ENCODE measurements at regions not wholly inside any gene's neighbourhood (a gene's known extent, or its start where the extent isn't known, plus 50 kb on each side); places are given as distances from the start of the nearest gene placed in this dataset.

- Mint-ChIP-seq H3K9me3 (no peaks in the 10 kb centered on the region), H3K27ac (no peak overlapping the region), H3K4me1 (no peaks in the 10 kb centered on the region), H3K4me3 (no peak overlapping the region), H3K36me3 (ENCODE audit: low read depth) (no peaks in the 10 kb centered on the region), H3K27me3 (no peaks in the 10 kb centered on the region)
- ChIA-PET CTCF (no interaction called here), POLR2A (no interaction called here)
- no peak for DNase-seq
Observed at GRCh38 chr7:84339306-84339705, 144.7 kb upstream of the SEMA3A start.

DNA sequence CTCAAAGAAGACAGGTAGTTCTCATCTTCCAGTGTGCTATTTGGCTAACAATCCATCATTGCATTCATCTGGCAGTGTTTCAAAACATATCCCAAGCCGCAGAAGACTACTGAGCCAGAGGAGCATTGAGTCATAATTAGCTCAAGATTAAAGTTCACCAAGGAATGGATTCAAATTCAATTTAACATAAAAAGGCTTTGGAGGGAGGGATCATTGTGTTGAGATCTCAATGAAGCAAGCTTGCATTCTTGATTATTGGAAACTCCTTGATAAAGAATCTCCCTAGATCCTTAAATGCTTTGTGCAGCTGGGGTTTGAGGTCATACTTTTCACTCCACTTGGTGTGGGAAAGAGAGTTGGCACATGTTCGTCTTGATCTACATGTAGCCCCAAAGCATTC, 142.8 kb upstream of the SEMA3A start:
- POLR2A ChIA-PET, result no interaction called here
- H3K27ac Mint-ChIP-seq, result no peak overlapping the region
- H3K4me1 Mint-ChIP-seq, result no peaks in the 10 kb centered on the region
- no peak for DNase-seq
- H3K27me3 Mint-ChIP-seq, result no peaks in the 10 kb centered on the region
- no peaks in the 10 kb centered on the region for H3K36me3 Mint-ChIP-seq (ENCODE audit: low read depth)
- H3K4me3 Mint-ChIP-seq, result no peak overlapping the region
- no peaks in the 10 kb centered on the region for H3K9me3 Mint-ChIP-seq
- CTCF ChIA-PET, result no interaction called here

GRCh38 chr7:84336766-84337165, 142.2 kb upstream of the SEMA3A start:
- Mint-ChIP-seq H3K9me3 (no peaks in the 10 kb centered on the region), H3K36me3 (ENCODE audit: low read depth) (no peaks in the 10 kb centered on the region), H3K27ac (no peak overlapping the region), H3K4me1 (no peaks in the 10 kb centered on the region), H3K27me3 (no peaks in the 10 kb centered on the region), H3K4me3 (no peak overlapping the region)
- ChIA-PET CTCF (no interaction called here), POLR2A (no interaction called here)
- DNase-seq, result no peak

DNA sequence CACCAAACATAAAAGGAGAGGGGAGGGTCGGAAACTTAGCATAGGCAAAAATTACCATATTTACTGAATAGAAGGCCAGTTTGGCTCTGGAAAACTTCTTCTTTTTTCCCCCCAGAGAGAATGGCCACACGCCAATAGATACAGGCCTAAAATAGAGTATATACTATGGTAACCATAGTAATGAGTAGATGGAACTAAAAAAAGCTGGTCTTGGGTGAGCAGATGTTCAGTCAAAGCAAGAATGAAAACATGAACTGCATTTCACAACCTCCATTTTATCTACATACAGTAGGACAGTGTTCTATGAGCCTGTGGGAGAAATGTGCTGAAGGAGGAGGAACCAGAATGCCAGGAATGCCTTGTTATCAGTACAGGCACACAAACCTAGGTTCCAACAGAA, 141.7 kb upstream of the SEMA3A start:
- POLR2A ChIA-PET, result no interaction called here
- CTCF ChIA-PET, result no interaction called here
- no peak overlapping the region for H3K27ac Mint-ChIP-seq
- no peaks in the 10 kb centered on the region for H3K9me3 Mint-ChIP-seq
- H3K4me1 Mint-ChIP-seq, result no peaks in the 10 kb centered on the region
- H3K4me3 Mint-ChIP-seq, result no peak overlapping the region
- H3K27me3 Mint-ChIP-seq, result no peaks in the 10 kb centered on the region
- DNase-seq, result no peak
- no peaks in the 10 kb centered on the region for H3K36me3 Mint-ChIP-seq (ENCODE audit: low read depth)

DNA sequence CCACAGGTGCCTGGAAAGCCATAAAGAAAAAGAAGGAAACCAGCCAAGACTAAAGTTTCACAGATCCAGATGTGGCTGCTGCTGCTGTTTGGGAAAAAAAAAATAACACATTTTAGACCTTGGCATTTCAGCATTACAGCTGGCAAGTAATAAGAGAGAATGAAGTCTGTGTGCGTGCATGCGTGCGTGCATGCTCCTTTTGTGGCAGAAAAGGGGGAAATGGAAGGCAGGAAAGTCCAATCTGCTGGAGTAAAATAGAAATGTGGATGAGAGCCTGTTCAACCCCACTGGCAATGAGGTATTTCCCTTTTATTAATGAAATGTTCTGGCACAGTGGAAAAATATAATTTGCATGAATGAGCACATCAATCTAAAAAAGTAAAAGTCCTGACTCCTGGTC, 137.0 kb upstream of the SEMA3A start:
- ChIA-PET POLR2A (no interaction called here), CTCF (no interaction called here)
- Mint-ChIP-seq H3K36me3 (ENCODE audit: low read depth) (no peaks in the 10 kb centered on the region), H3K9me3 (no peaks in the 10 kb centered on the region), H3K27me3 (no peaks in the 10 kb centered on the region), H3K4me1 (no peaks in the 10 kb centered on the region), H3K27ac (no peak overlapping the region), H3K4me3 (no peak overlapping the region)
- no peak for DNase-seq

DNA sequence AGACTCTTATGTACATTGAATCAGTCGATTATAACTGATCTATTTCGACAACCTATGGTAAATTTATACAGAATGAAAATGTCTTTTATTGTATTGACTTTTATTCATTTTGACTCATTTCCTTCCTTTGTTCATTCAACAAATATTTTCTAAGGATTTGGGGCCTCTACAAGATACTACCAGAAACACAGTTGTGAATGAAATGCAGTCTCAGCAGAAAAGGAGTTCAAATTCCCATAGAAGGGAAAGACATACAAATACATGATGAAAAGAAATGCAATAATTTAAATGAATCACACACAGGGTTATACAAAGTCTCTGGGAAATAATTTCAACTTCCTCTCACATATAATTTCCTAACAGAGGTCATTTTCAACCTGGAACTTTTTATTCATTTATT, 134.0 kb upstream of the SEMA3A start:
- Mint-ChIP-seq H3K4me1 (no peaks in the 10 kb centered on the region), H3K4me3 (no peak overlapping the region), H3K27me3 (no peaks in the 10 kb centered on the region), H3K9me3 (no peaks in the 10 kb centered on the region), H3K36me3 (ENCODE audit: low read depth) (no peaks in the 10 kb centered on the region), H3K27ac (no peak overlapping the region)
- no peak for DNase-seq
- ChIA-PET CTCF (no interaction called here), POLR2A (no interaction called here)

DNA sequence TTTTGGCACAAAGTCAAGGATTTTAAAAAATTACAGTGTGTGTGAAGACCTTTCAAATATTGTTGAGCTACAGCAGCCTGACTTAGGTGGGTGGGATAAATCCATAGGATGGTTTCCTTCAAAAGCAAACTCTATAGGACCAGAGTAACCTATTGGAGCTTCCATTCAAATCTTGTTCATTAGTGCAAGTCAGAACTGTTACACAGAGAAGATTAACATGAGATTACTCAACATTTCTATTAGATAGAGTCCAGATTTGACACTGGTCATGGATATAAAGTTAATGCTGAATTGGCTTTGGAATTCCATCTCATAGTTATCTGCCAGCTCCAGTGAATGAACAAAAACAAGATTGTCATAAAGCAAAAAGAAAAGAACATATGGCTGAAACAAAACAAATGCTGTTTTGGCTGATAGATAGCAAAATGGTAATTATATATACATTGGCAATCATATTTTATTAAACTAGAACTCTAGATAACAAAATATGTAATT, 129.6 kb upstream of the SEMA3A start:
- Mint-ChIP-seq H3K4me3 (no peak overlapping the region), H3K27me3 (no peaks in the 10 kb centered on the region), H3K9me3 (no peaks in the 10 kb centered on the region), H3K27ac (no peak overlapping the region), H3K36me3 (ENCODE audit: low read depth) (no peaks in the 10 kb centered on the region), H3K4me1 (no peaks in the 10 kb centered on the region)
- ChIA-PET POLR2A (no interaction called here), CTCF (interaction anchor here (0.7 kb wide), 1 partner anchor 71 kb away, joined by 3 read pairs; no protein-coding TSS in a partner anchor)
- no peak for DNase-seq

DNA sequence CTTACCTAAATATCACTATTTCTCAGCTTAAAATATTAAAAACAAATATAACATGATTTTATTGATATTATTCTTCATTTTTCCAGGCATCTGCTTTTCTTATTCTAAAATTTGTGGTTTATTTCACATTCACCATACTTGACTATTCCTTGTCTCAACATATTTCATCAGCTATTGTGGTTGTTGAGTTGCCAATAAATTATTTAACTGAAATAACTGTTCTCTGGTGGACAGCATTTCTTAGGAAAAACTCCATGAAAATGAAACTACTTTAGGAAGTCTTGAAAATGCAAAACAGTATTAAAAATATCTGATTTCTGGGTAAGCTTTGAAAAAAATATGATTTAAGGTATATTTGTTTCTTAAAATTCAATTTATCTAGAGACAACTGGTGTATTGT, 122.9 kb upstream of the SEMA3A start:
- Mint-ChIP-seq H3K4me1 (no peaks in the 10 kb centered on the region), H3K27me3 (no peaks in the 10 kb centered on the region), H3K9me3 (no peaks in the 10 kb centered on the region), H3K36me3 (ENCODE audit: low read depth) (no peaks in the 10 kb centered on the region), H3K27ac (no peak overlapping the region), H3K4me3 (no peak overlapping the region)
- CTCF ChIA-PET, result no interaction called here
- POLR2A ChIA-PET, result no interaction called here
- DNase-seq, result no peak

DNA sequence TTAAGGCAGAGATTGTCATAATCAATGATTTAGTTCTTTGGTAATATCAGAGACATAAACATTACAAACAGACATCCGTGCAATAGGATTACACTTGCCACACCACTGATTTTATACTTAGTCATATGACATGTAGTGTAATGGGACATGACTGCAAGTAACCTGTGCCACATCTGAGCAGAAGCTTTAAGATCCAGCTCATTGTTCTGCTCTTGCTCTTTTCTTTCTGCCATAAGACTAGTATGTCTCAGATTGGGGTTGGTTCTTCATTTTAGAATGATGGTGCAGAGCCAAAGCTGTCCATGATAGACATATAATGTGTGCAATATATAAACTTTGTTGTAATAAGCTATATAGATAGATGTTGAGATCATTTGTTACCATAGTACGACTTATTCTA, 119.7 kb upstream of the SEMA3A start:
- ChIA-PET POLR2A (interaction anchor here (0.6 kb wide), 1 partner anchor 129 kb away, joined by 3 read pairs; no protein-coding TSS in a partner anchor), CTCF (no interaction called here)
- Mint-ChIP-seq H3K36me3 (ENCODE audit: low read depth) (no peaks in the 10 kb centered on the region), H3K9me3 (no peaks in the 10 kb centered on the region), H3K27ac (no peak overlapping the region), H3K4me1 (no peaks in the 10 kb centered on the region), H3K27me3 (no peaks in the 10 kb centered on the region), H3K4me3 (no peak overlapping the region)
- no peak for DNase-seq

DNA sequence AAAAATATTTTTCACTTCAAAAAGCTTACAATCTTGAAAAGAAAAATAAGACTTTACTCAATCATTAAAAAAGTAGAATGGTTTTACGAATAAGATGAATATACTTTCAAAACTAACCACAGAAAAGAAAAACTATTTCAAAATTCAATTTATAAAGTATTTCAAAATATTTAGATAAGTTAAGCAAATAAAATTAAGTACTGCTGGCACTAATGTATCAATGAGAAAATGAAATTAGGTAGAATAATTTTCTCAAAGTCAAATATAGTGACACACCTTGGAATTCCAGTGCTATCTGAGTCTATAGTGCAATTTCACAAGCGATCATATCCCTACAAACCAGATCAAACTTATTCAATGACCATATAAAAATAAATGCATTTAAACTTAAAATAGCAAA, 109.8 kb upstream of the SEMA3A start:
- Mint-ChIP-seq H3K27ac (no peak overlapping the region), H3K36me3 (ENCODE audit: low read depth) (no peaks in the 10 kb centered on the region), H3K4me3 (no peak overlapping the region), H3K4me1 (no peaks in the 10 kb centered on the region), H3K27me3 (no peaks in the 10 kb centered on the region), H3K9me3 (no peaks in the 10 kb centered on the region)
- no peak for DNase-seq
- CTCF ChIA-PET, result no interaction called here
- POLR2A ChIA-PET, result no interaction called here

- Mint-ChIP-seq H3K4me3 (no peak overlapping the region), H3K27me3 (no peaks in the 10 kb centered on the region), H3K27ac (no peak overlapping the region), H3K36me3 (ENCODE audit: low read depth) (no peaks in the 10 kb centered on the region), H3K4me1 (no peaks in the 10 kb centered on the region), H3K9me3 (no peaks in the 10 kb centered on the region)
- CTCF ChIA-PET, result no interaction called here
- DNase-seq, result no peak
- POLR2A ChIA-PET, result no interaction called here
Observed at GRCh38 chr7:84302949-84303348, 108.4 kb upstream of the SEMA3A start.

- CTCF ChIA-PET, result no interaction called here
- Mint-ChIP-seq H3K36me3 (ENCODE audit: low read depth) (no peaks in the 10 kb centered on the region), H3K27me3 (no peaks in the 10 kb centered on the region), H3K4me3 (no peak overlapping the region), H3K9me3 (no peaks in the 10 kb centered on the region), H3K4me1 (no peaks in the 10 kb centered on the region), H3K27ac (no peak overlapping the region)
- POLR2A ChIA-PET, result no interaction called here
- no peak for DNase-seq
Observed at GRCh38 chr7:84297616-84298015, 103.0 kb upstream of the SEMA3A start.

DNA sequence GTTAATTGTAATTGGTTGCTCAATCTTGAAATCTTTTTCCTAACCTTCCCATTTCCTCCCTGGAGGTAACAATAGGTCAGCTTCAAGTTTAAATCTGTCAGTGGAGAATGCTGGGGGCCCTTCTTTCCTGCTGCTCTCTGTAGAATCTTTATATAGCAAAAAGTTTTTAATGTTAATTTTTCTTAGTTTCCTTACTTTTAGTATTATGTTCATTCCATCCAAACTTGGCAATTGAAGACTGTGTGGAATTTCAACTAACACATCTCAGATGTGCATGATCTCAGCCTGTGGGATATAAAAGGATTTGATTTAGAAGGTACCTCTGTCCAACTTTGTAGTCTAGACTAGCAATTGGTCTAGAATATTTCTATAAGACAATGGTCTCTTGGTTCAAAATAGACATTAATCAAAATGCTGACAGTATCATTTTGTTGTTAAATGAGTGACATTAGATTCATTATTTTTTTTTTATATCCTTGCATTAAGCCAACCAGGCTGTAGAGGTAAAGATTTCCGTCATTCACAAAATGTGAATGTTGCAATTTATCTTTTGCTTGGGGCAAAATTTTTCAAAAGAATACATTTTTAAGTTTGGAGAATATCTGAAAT, 100.4 kb upstream of the SEMA3A start:
- DNase-seq, result no peak
- Mint-ChIP-seq H3K27ac (no peak overlapping the region), H3K4me3 (no peak overlapping the region), H3K9me3 (no peaks in the 10 kb centered on the region), H3K36me3 (ENCODE audit: low read depth) (no peaks in the 10 kb centered on the region), H3K4me1 (no peaks in the 10 kb centered on the region), H3K27me3 (no peaks in the 10 kb centered on the region)
- ChIA-PET CTCF (no interaction called here), POLR2A (no interaction called here)

DNA sequence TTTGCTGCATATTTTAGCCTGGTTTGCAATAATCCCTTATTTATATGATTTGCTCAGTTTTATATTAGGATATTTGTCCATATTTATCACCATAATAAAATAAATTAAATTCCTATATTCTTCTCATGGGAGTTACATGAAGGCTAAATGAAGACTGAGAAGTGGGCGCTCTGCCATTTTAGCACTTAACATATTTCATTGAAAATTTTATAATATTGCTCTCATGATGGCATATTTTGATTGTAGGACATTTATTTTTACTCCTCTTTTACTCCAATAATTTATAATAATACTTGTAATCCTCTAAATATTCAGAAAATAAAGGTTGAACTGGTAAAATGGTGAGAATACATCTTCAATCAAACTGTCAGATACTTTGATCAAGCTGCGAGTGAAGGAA, 99.8 kb upstream of the SEMA3A start:
- no peak overlapping the region for H3K4me3 Mint-ChIP-seq
- H3K36me3 Mint-ChIP-seq (ENCODE audit: low read depth), result no peaks in the 10 kb centered on the region
- POLR2A ChIA-PET, result no interaction called here
- no peaks in the 10 kb centered on the region for H3K4me1 Mint-ChIP-seq
- H3K27me3 Mint-ChIP-seq, result no peaks in the 10 kb centered on the region
- H3K27ac Mint-ChIP-seq, result no peak overlapping the region
- no peak for DNase-seq
- CTCF ChIA-PET, result no interaction called here
- no peaks in the 10 kb centered on the region for H3K9me3 Mint-ChIP-seq

All from activated CD4-positive, alpha-beta T cell treated with anti-CD3 and anti-CD28 coated beads, Interleukin-2, amount 10 ng/mL, durations not matched to agents 7 days and 5 days (primary cell).